ENCODE measurements at regions not wholly inside any gene's neighbourhood (a gene's known extent, or its start where the extent isn't known, plus 50 kb on each side); places are given as distances from the start of the nearest gene placed in this dataset.

DNA sequence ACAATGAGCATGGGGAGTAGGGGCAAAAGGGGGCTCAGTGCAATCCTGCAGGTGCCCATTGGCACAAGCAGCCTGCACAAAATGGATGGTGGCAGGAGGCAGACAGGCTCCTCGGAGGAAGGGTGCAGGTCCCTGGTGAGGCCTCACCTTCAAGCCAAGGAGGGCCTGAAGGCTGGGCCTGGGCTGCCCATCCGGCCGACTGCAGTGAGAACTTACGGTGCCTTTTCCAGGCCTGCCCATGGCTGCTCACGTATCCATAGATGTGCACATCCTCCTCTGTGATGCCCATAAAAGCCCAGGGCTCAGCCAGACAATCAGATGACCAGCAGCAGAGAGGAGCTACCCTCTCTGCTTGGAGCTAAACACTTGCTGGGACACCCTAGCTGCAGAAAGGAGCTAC lies 1089.8 kb downstream of the PCDH18 start:
- Mint-ChIP-seq H3K4me3 (no peak overlapping the region), H3K27me3 (no peaks in the 10 kb centered on the region)

DNA sequence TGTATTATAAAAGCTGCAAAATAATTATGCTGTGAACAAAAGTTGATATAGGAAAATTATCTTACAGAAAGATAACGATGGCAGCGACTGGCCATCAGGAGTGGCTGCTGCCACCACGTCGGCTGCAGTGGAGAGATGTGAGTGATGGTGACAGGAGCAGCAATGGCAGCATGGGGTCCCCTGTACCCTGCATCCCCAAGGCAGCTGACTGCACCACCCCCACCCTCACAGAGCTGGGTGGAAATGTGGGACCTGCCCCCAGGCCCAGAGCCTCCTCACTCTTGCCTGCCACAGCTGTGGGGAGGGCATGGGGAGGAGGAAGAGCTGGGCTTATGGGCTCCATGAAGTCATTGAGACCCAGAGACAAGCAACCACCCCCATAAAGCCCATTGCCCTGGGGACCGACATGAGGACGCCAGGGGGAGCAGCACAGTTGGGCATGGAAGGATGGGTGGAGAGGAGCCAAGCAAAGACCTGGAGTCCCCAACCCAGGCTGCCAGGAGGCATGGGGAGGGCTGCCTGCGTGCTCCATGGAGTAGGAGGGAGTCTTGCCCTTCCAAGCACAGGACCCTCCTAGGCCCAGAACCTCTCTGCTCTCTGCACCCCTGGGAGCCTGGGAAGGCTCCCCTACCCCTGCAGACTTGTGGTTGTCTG lies 1090.5 kb downstream of the PCDH18 start:
- no peaks in the 10 kb centered on the region for H3K27me3 Mint-ChIP-seq
- no peak for ATAC-seq (replicated peaks; ENCODE audit: extremely low read depth, poor library complexity, severe bottlenecking)
- DNase-seq (ENCODE audit: low spot score in 2 of 2), result no peak
- H3K9me3 Mint-ChIP-seq, result no peaks in the 10 kb centered on the region
- no peaks in the 10 kb centered on the region for H3K4me1 Mint-ChIP-seq
- no peaks in the 10 kb centered on the region for H3K36me3 Mint-ChIP-seq (ENCODE audit: insufficient read depth)
- no peak overlapping the region for H3K27ac Mint-ChIP-seq (ENCODE audit: low read depth)
- H3K4me3 Mint-ChIP-seq, result no peak overlapping the region

More for the DNA sequence above, 1089.8 kb downstream of the PCDH18 start:
- DNase-seq (ENCODE audit: low spot score in 2 of 2), result no peak
- no peak overlapping the region for H3K27ac Mint-ChIP-seq (ENCODE audit: low read depth)
- H3K9me3 Mint-ChIP-seq, result no peaks in the 10 kb centered on the region
- no peaks in the 10 kb centered on the region for H3K4me1 Mint-ChIP-seq
- H3K36me3 Mint-ChIP-seq (ENCODE audit: insufficient read depth), result no peaks in the 10 kb centered on the region
- no peak for ATAC-seq (replicated peaks; ENCODE audit: extremely low read depth, poor library complexity, severe bottlenecking)

GRCh38 chr4:136438645-136439044 lies 1093.6 kb downstream of the PCDH18 start:
- H3K27me3 Mint-ChIP-seq, result no peaks in the 10 kb centered on the region
- H3K27ac Mint-ChIP-seq (ENCODE audit: low read depth), result no peak overlapping the region
- no peak overlapping the region for H3K4me3 Mint-ChIP-seq
- H3K9me3 Mint-ChIP-seq, result no peaks in the 10 kb centered on the region
- no peaks in the 10 kb centered on the region for H3K4me1 Mint-ChIP-seq
- ATAC-seq (replicated peaks; ENCODE audit: extremely low read depth, poor library complexity, severe bottlenecking) (no peak), DNase-seq (ENCODE audit: low spot score in 2 of 2) (no peak)
- H3K36me3 Mint-ChIP-seq (ENCODE audit: insufficient read depth), result no peaks in the 10 kb centered on the region

DNA sequence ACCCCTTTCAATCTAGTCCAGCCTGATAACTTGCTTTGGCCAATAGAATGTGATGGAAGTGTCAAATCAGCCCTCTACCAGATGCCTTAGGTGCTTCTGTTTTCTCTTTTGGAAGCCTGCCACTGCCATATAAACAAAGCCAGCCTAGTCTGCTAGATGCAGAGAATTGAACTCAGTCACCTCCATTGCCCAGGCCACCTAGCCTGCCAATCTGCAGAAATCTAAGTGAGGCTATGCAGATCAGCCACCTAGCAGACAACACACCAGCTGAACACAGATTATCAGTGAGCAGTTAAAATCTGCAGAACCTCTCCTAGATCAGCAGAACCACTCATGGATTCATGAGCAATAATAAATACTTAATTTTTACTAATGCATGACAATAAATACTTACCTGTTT lies 1108.2 kb downstream of the PCDH18 start:
- H3K4me3 Mint-ChIP-seq, result no peak overlapping the region
- no peak for ATAC-seq (replicated peaks; ENCODE audit: extremely low read depth, poor library complexity, severe bottlenecking)

GRCh38 chr4:136414981-136415380 lies 1117.3 kb downstream of the PCDH18 start:
- ATAC-seq (replicated peaks; ENCODE audit: extremely low read depth, poor library complexity, severe bottlenecking) (no peak), DNase-seq (ENCODE audit: low spot score in 2 of 2) (no peak)
- Mint-ChIP-seq H3K4me1 (no peaks in the 10 kb centered on the region), H3K27me3 (no peaks in the 10 kb centered on the region), H3K9me3 (no peaks in the 10 kb centered on the region), H3K27ac (ENCODE audit: low read depth) (no peak overlapping the region), H3K36me3 (ENCODE audit: insufficient read depth) (no peaks in the 10 kb centered on the region), H3K4me3 (no peak overlapping the region)

More for the DNA sequence above, 1108.2 kb downstream of the PCDH18 start:
- Mint-ChIP-seq H3K36me3 (ENCODE audit: insufficient read depth) (no peaks in the 10 kb centered on the region), H3K27me3 (no peaks in the 10 kb centered on the region), H3K27ac (ENCODE audit: low read depth) (no peak overlapping the region), H3K4me1 (no peaks in the 10 kb centered on the region), H3K9me3 (no peaks in the 10 kb centered on the region)
- DNase-seq (ENCODE audit: low spot score in 2 of 2), result no peak

- DNase-seq (ENCODE audit: low spot score in 2 of 2) (no peak), ATAC-seq (replicated peaks; ENCODE audit: extremely low read depth, poor library complexity, severe bottlenecking) (no peak)
- Mint-ChIP-seq H3K27me3 (no peaks in the 10 kb centered on the region), H3K36me3 (ENCODE audit: insufficient read depth) (no peaks in the 10 kb centered on the region), H3K4me3 (no peak overlapping the region), H3K9me3 (no peaks in the 10 kb centered on the region), H3K27ac (ENCODE audit: low read depth) (no peak overlapping the region), H3K4me1 (no peaks in the 10 kb centered on the region)
Measured at GRCh38 chr4:136412708-136413107, 1119.6 kb downstream of the PCDH18 start.

- ATAC-seq (replicated peaks; ENCODE audit: extremely low read depth, poor library complexity, severe bottlenecking) (no peak), DNase-seq (ENCODE audit: low spot score in 2 of 2) (no peak)
- Mint-ChIP-seq H3K4me3 (no peak overlapping the region), H3K27ac (ENCODE audit: low read depth) (no peak overlapping the region), H3K36me3 (ENCODE audit: insufficient read depth) (no peaks in the 10 kb centered on the region), H3K27me3 (no peaks in the 10 kb centered on the region), H3K9me3 (no peaks in the 10 kb centered on the region), H3K4me1 (no peaks in the 10 kb centered on the region)
Measured at GRCh38 chr4:136400829-136401228, 1131.5 kb downstream of the PCDH18 start.

DNA sequence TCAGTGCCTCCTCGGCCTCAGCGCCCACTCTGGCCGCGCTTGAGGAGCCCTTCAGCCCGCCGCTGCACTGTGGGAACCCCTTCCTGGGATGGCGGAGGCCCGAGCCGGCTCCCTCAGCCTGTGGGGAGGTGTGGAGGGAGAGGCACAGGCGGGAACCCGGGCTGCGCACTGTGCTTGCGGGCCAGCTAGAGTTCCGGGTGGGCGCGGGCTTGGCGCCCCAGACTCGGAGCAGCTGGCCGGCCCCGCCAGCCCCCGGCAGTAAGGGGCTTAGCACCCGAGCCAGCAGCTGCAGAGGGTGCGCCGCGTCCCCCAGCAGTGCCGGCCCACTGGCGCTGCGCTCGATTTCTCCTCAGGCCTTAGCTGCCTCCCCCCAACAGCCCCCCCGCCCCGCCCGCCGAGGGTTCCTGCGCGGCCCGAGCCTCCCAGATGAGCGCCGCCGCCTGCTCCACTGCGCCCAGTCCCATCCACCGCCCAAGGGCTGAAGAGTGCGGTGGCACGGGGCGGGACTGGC lies 1137.0 kb downstream of the PCDH18 start:
- no peaks in the 10 kb centered on the region for H3K4me1 Mint-ChIP-seq
- ATAC-seq (replicated peaks; ENCODE audit: extremely low read depth, poor library complexity, severe bottlenecking) (no peak), DNase-seq (ENCODE audit: low spot score in 2 of 2) (no peak)
- H3K4me3 Mint-ChIP-seq, result no peak overlapping the region
- no peaks in the 10 kb centered on the region for H3K27me3 Mint-ChIP-seq
- H3K36me3 Mint-ChIP-seq (ENCODE audit: insufficient read depth), result no peaks in the 10 kb centered on the region
- H3K27ac Mint-ChIP-seq (ENCODE audit: low read depth), result no peak overlapping the region
- H3K9me3 Mint-ChIP-seq, result no peaks in the 10 kb centered on the region

DNA sequence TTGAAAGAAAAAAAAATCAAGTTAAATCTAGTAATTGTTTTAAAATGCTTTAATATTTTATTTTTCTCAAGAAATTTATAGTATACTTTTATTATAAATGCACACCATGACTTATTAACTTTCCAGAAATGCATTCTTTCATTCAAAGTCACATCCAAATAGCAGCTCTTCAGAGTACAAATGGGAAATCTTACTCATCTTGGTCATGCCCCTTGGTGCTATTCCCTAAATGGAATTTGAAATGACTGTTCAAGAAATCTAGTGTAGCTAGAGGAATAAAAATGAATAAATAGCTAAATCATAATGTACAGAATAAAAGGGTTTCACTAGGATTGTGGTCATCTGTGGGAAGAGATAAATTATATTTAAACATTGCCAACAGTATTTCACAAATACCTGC lies 1139.7 kb downstream of the PCDH18 start:
- Mint-ChIP-seq H3K4me3 (no peak overlapping the region), H3K9me3 (no peaks in the 10 kb centered on the region)

GRCh38 chr4:136390824-136391223 lies 1141.5 kb downstream of the PCDH18 start:
- Mint-ChIP-seq H3K9me3 (no peaks in the 10 kb centered on the region), H3K36me3 (ENCODE audit: insufficient read depth) (no peaks in the 10 kb centered on the region), H3K4me1 (no peaks in the 10 kb centered on the region), H3K27me3 (no peaks in the 10 kb centered on the region), H3K4me3 (no peak overlapping the region), H3K27ac (ENCODE audit: low read depth) (no peak overlapping the region)
- DNase-seq (ENCODE audit: low spot score in 2 of 2), result no peak
- no peak for ATAC-seq (replicated peaks; ENCODE audit: extremely low read depth, poor library complexity, severe bottlenecking)

More for the DNA sequence above, 1139.7 kb downstream of the PCDH18 start:
- DNase-seq (ENCODE audit: low spot score in 2 of 2), result no peak
- H3K27me3 Mint-ChIP-seq, result no peaks in the 10 kb centered on the region
- no peaks in the 10 kb centered on the region for H3K36me3 Mint-ChIP-seq (ENCODE audit: insufficient read depth)
- no peaks in the 10 kb centered on the region for H3K4me1 Mint-ChIP-seq
- no peak overlapping the region for H3K27ac Mint-ChIP-seq (ENCODE audit: low read depth)
- ATAC-seq (replicated peaks; ENCODE audit: extremely low read depth, poor library complexity, severe bottlenecking), result no peak

GRCh38 chr4:136383082-136383481 lies 1149.2 kb downstream of the PCDH18 start:
- no peak overlapping the region for H3K4me3 Mint-ChIP-seq
- H3K27ac Mint-ChIP-seq (ENCODE audit: low read depth), result no peak overlapping the region
- H3K36me3 Mint-ChIP-seq (ENCODE audit: insufficient read depth), result no peaks in the 10 kb centered on the region
- DNase-seq (ENCODE audit: low spot score in 2 of 2) (no peak), ATAC-seq (replicated peaks; ENCODE audit: extremely low read depth, poor library complexity, severe bottlenecking) (no peak)
- no peaks in the 10 kb centered on the region for H3K27me3 Mint-ChIP-seq
- no peaks in the 10 kb centered on the region for H3K4me1 Mint-ChIP-seq
- H3K9me3 Mint-ChIP-seq, result no peaks in the 10 kb centered on the region

DNA sequence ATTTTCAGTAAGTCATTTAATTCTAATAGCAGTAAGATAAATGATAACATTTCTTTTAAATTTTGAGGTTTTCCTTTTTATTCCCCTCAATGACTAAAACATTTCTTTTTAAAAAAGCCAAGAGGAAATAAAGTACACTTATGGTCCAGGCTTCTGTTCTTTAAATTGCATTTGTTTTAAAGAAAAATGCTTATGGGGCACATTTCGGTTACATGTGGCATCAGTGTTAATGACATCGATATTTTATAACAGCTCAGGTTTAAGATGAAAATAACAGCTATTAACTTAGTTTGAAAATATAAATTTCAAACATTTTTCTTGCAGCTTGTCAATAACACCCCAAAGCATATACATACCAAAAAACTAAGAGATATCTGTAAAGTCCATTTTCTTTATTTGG lies 1161.1 kb downstream of the PCDH18 start:
- Mint-ChIP-seq H3K4me1 (no peaks in the 10 kb centered on the region), H3K27me3 (no peaks in the 10 kb centered on the region), H3K4me3 (no peak overlapping the region), H3K36me3 (ENCODE audit: insufficient read depth) (no peaks in the 10 kb centered on the region), H3K27ac (ENCODE audit: low read depth) (no peak overlapping the region), H3K9me3 (no peaks in the 10 kb centered on the region)
- DNase-seq (ENCODE audit: low spot score in 2 of 2) (no peak), ATAC-seq (replicated peaks; ENCODE audit: extremely low read depth, poor library complexity, severe bottlenecking) (no peak)

GRCh38 chr4:136369073-136369472 lies 1163.2 kb downstream of the PCDH18 start:
- Mint-ChIP-seq H3K4me3 (no peak overlapping the region), H3K4me1 (no peaks in the 10 kb centered on the region), H3K36me3 (ENCODE audit: insufficient read depth) (no peaks in the 10 kb centered on the region), H3K27ac (ENCODE audit: low read depth) (no peak overlapping the region), H3K27me3 (no peaks in the 10 kb centered on the region), H3K9me3 (no peaks in the 10 kb centered on the region)
- ATAC-seq (replicated peaks; ENCODE audit: extremely low read depth, poor library complexity, severe bottlenecking) (no peak), DNase-seq (ENCODE audit: low spot score in 2 of 2) (no peak)

Measured in central memory CD8-positive, alpha-beta T cell (primary cell).